ENCODE measurements at regions not wholly inside any gene's neighbourhood (a gene's known extent, or its start where the extent isn't known, plus 50 kb on each side); places are given as distances from the start of the nearest gene placed in this dataset.

DNA sequence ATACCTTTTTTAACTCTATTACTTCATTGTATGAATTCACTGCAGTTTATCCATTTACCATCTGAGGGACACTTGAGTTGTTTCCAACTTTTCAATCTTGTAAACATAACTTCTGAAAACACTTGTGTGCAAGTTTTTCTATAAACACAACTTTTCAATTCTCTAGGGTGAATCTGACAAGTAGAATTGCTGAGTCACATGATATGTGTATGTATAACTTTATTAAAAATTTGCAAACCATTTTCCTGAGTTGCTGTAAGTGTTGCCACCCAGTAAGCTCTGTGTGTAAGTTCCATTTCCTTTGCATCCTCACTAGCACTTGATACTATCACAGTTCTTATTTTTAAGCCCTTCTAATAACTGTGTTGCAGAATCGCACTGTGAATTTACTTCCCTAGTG is 1415.6 kb upstream of the ATXN8OS start:
- Histone ChIP-seq H3K9me3 (ENCODE audit: insufficient read depth, low read depth, low read length) (no peaks in the 10 kb centered on the region), H3K4me1 (ENCODE audit: insufficient read depth, low read length) (peaks cover 6% of the 10 kb centered on the region; the same call in 1 of the 2 replicates), H3K36me3 (ENCODE audit: insufficient read depth, low read depth, low read length) (no peaks in the 10 kb centered on the region), H3K27ac (ENCODE audit: low read length) (no peak overlapping the region), H3K9ac (ENCODE audit: low read depth, low read length) (no peak overlapping the region), H3K4me3 (ENCODE audit: low read length) (no peak overlapping the region), H3K27me3 (ENCODE audit: insufficient read depth, low read length) (no peaks in the 10 kb centered on the region)

DNA sequence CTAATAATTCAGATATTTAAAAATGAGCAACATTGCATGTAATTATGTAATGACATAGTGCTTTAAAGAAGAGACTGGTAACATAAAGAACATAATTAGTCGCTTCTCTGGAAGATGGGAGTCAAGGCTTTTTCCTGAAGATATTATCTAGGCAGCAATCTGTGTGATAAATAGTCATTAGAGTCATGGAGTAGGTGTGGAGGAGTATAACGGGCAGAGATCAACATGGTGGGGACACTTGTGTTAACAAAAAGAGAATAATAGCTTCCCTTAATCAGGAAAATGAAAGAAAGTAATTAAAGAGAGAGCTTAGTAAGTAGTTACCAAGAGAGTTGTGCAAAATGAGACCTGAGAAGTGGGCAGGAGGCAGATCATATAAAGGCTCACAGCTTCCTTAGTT is 1417.1 kb upstream of the ATXN8OS start:
- Histone ChIP-seq H3K4me1 (ENCODE audit: insufficient read depth, low read length) (peaks cover 6% of the 10 kb centered on the region; the same call in 1 of the 2 replicates), H3K36me3 (ENCODE audit: insufficient read depth, low read depth, low read length) (no peaks in the 10 kb centered on the region), H3K27ac (ENCODE audit: low read length) (no peak overlapping the region), H3K27me3 (ENCODE audit: insufficient read depth, low read length) (no peaks in the 10 kb centered on the region), H3K9ac (ENCODE audit: low read depth, low read length) (no peak overlapping the region), H3K9me3 (ENCODE audit: insufficient read depth, low read depth, low read length) (no peaks in the 10 kb centered on the region), H3K4me3 (ENCODE audit: low read length) (no peak overlapping the region)

DNA sequence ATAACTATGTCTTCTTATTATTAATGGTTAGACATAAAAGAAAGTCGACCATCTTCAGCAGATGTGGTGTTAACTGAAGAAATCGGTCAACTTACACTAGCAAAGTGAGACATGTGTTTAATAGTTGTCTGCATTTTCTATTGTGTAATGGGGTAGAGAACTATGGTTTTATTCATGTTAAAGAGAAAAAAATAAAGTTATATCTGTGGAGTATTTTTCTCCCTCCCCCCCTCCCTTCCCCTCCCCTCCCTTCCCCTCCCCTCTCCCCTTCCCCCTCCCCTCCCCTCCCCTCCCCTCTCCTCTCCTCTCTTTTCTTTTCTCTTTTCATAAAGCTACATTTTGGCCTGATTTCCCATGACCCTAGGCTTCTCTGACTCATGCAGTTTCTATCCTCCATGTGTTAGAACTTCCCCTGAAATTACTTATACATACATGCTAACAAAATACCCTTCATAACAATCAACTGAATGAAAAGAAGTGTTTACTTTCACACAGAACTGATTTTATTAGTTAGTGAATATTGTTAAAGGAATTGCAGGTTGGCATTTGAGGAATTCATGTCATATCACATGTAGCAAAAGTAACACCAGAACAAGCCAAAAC is 1431.0 kb upstream of the ATXN8OS start:
- Histone ChIP-seq H3K27me3 (ENCODE audit: insufficient read depth, low read length) (no peaks in the 10 kb centered on the region), H3K9me3 (ENCODE audit: insufficient read depth, low read depth, low read length) (no peaks in the 10 kb centered on the region), H3K36me3 (ENCODE audit: insufficient read depth, low read depth, low read length) (no peaks in the 10 kb centered on the region), H3K4me1 (ENCODE audit: insufficient read depth, low read length) (no peaks in the 10 kb centered on the region), H3K9ac (ENCODE audit: low read depth, low read length) (no peak overlapping the region), H3K4me3 (ENCODE audit: low read length) (no peak overlapping the region), H3K27ac (ENCODE audit: low read length) (no peak overlapping the region)

DNA sequence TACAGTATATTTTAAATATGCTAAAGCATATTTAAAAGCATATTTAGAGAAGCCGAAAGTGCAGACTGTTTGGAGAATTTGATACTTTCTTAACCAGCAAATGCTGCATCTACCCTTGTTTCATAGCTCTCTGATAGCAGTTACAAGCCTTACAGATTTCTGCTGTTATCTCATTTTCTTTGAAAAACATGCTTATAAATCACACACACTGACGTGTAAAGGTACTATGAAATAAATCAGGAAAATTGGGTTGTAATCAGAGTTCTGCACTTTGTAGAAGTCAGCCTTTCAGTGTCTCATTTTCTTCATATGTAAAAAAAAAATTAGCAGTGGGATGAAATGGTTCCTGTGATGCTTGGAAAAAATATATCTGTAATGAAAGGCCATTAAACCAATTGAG is 1432.4 kb upstream of the ATXN8OS start:
- Histone ChIP-seq H3K36me3 (ENCODE audit: insufficient read depth, low read depth, low read length) (no peaks in the 10 kb centered on the region), H3K9ac (ENCODE audit: low read depth, low read length) (no peak overlapping the region), H3K27me3 (ENCODE audit: insufficient read depth, low read length) (no peaks in the 10 kb centered on the region), H3K27ac (ENCODE audit: low read length) (no peak overlapping the region), H3K9me3 (ENCODE audit: insufficient read depth, low read depth, low read length) (no peaks in the 10 kb centered on the region), H3K4me1 (ENCODE audit: insufficient read depth, low read length) (no peaks in the 10 kb centered on the region), H3K4me3 (ENCODE audit: low read length) (no peak overlapping the region)

DNA sequence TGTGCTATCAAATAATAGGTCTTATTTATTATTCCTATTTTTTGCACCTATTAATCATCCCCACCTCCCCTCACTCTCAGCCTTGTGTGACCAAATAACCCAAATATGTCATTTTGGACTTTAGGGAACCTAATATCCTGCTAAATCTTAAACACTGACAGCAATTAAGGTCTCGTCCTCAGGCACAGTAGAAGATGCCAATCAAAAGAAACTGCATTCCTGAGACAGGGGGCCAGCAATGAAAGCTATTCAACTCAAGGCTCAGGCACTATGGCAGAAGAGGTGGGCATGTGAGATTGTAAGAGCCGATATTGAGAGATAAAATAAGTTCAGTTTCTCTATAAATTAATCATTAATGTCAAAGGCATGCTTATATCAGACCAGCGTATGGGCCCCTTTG is 1437.7 kb upstream of the PCDH9 start:
- no peaks in the 10 kb centered on the region for H3K4me1 ChIP-seq (ENCODE audit: insufficient read depth, low read length)
- H3K9ac ChIP-seq (ENCODE audit: low read depth, low read length): no peak overlapping the region
- no peaks in the 10 kb centered on the region for H3K27me3 ChIP-seq (ENCODE audit: insufficient read depth, low read length)
- H3K4me3 ChIP-seq (ENCODE audit: low read length): no peak overlapping the region
- H3K9me3 ChIP-seq (ENCODE audit: insufficient read depth, low read depth, low read length): no peaks in the 10 kb centered on the region
- H3K36me3 ChIP-seq (ENCODE audit: insufficient read depth, low read depth, low read length): no peaks in the 10 kb centered on the region
- H3K27ac ChIP-seq (ENCODE audit: low read length): no peak overlapping the region

DNA sequence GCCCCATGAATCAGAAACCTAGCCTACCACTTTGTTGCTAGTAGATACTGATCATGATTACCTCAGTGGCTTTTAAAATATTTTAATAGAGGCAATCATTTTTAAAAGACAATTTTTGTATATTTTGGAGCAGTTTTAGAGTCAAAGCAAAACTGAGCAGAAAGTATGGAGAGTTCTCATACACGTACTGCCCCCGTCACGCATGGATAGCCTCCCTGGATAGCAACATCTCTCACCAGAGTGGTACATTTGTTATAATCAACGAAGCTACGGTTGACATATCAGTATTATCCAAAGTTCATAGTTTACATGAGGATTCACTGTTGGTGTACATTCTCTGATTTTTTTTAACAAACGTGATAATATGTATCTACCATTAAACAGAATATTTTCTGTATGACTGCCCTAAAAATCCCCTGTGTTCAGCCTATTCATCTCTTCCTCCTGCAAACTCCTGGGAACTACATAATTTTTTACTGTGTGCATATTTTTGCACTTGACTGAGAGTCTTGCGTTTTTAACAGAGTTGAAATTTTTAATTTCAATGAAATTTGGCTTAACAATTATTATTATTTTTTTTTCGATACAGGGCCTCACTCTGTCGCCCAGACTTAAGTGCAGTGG is 1436.8 kb upstream of the PCDH9 start:
- Histone ChIP-seq H3K27me3 (ENCODE audit: insufficient read depth, low read length) (no peaks in the 10 kb centered on the region), H3K4me3 (ENCODE audit: low read length) (no peak overlapping the region), H3K9ac (ENCODE audit: low read depth, low read length) (no peak overlapping the region), H3K9me3 (ENCODE audit: insufficient read depth, low read depth, low read length) (no peaks in the 10 kb centered on the region), H3K36me3 (ENCODE audit: insufficient read depth, low read depth, low read length) (no peaks in the 10 kb centered on the region), H3K4me1 (ENCODE audit: insufficient read depth, low read length) (no peaks in the 10 kb centered on the region), H3K27ac (ENCODE audit: low read length) (no peak overlapping the region)

DNA sequence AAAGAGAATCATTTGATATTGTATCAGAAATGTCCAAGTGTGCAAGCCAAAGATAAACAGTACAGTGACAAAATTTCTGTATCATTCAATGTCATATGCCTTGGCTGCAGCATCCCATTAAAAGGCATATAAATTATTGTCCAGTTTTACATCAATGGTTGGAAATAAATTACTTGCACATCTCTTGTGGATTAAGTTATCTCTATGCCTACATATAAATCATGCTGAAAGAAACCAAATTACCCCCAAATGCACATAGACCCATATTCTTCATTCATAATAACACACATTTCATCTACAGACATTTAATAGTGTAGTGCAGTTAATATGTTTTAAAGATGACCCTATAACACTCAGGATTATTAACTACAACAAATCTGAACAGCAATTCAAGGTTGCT is 1415.7 kb upstream of the PCDH9 start:
- no peaks in the 10 kb centered on the region for H3K36me3 ChIP-seq (ENCODE audit: insufficient read depth, low read depth, low read length)

DNA sequence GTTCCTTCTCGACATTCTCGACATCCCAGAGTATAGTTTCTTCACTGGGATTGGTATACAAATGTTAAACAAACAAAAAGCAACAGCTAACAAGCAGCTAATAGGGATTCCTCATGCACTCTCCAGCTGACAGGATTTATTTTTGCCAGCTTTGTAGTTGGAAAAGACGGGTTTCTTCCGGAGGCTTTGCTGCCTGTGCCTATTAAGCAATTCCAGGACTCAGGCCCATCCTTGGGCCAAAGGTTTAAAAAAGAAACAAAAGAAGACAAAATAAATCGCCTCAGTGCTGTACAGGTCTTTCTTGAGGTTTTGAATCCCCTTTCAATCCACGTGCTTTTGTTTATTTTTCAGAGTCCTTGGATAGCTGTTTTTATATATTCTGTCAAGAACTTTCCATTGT is 1414.5 kb upstream of the PCDH9 start:
- no peaks in the 10 kb centered on the region for H3K4me1 ChIP-seq (ENCODE audit: insufficient read depth, low read length)

More for the DNA sequence above, 1415.7 kb upstream of the PCDH9 start:
- Histone ChIP-seq H3K4me1 (ENCODE audit: insufficient read depth, low read length) (no peaks in the 10 kb centered on the region; the same call in 1 of the 2 replicates), H3K27me3 (ENCODE audit: insufficient read depth, low read length) (no peaks in the 10 kb centered on the region), H3K4me3 (ENCODE audit: low read length) (no peak overlapping the region), H3K27ac (ENCODE audit: low read length) (no peak overlapping the region), H3K9ac (ENCODE audit: low read depth, low read length) (no peak overlapping the region), H3K9me3 (ENCODE audit: insufficient read depth, low read depth, low read length) (no peaks in the 10 kb centered on the region)

DNA sequence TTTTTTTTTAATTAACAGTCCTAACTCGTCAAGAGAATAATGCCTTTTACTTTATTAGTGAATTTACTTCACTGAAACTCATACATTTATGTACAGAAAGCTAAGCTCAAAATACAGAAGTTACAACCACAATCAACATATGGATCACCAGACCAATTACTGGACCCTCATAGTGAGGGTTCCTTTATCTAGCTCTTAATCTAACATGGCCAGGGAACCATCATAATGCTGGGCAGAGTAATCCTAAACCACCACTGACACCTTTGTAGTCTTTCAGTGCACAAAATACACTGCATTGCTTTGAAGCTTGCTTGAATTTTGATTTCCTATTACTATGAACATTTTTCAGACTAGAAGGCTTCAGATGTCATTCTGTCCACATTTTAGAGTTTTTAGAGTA is 1406.6 kb upstream of the PCDH9 start:
- no peaks in the 10 kb centered on the region for H3K36me3 ChIP-seq (ENCODE audit: insufficient read depth, low read depth, low read length)
- no peak overlapping the region for H3K27ac ChIP-seq (ENCODE audit: low read length)
- H3K9me3 ChIP-seq (ENCODE audit: insufficient read depth, low read depth, low read length): no peaks in the 10 kb centered on the region
- no peaks in the 10 kb centered on the region for H3K27me3 ChIP-seq (ENCODE audit: insufficient read depth, low read length)
- no peak overlapping the region for H3K9ac ChIP-seq (ENCODE audit: low read depth, low read length)
- H3K4me3 ChIP-seq (ENCODE audit: low read length): no peak overlapping the region
- H3K4me1 ChIP-seq (ENCODE audit: insufficient read depth, low read length): no peaks in the 10 kb centered on the region

More for the DNA sequence above, 1414.5 kb upstream of the PCDH9 start:
- no peak overlapping the region for H3K4me3 ChIP-seq (ENCODE audit: low read length)
- no peaks in the 10 kb centered on the region for H3K36me3 ChIP-seq (ENCODE audit: insufficient read depth, low read depth, low read length)
- H3K27ac ChIP-seq (ENCODE audit: low read length): no peak overlapping the region
- no peaks in the 10 kb centered on the region for H3K9me3 ChIP-seq (ENCODE audit: insufficient read depth, low read depth, low read length)
- no peak overlapping the region for H3K9ac ChIP-seq (ENCODE audit: low read depth, low read length)
- H3K27me3 ChIP-seq (ENCODE audit: insufficient read depth, low read length): no peaks in the 10 kb centered on the region

DNA sequence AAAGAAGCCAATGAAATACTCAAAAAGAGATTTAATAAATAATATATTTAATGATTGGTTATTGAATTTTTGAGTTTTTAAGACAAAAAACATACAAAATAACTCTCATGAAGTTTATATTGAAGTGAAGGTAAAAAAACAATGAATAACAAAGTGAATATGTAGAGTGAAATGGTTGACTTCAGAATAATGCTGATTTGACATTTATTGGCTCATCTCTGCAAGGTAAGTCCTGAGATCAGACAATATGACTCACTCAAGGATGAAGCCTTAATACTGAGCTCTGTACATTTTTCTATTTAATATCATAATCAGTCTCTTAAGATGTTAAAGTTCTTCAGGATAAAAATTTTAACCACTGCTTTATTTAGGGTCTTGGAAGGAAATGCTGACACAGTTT is 1398.9 kb upstream of the PCDH9 start:
- Histone ChIP-seq H3K4me3 (ENCODE audit: low read length) (no peak overlapping the region), H3K36me3 (ENCODE audit: insufficient read depth, low read depth, low read length) (no peaks in the 10 kb centered on the region), H3K27ac (ENCODE audit: low read length) (no peak overlapping the region), H3K9me3 (ENCODE audit: insufficient read depth, low read depth, low read length) (no peaks in the 10 kb centered on the region), H3K4me1 (ENCODE audit: insufficient read depth, low read length) (no peaks in the 10 kb centered on the region), H3K27me3 (ENCODE audit: insufficient read depth, low read length) (no peaks in the 10 kb centered on the region), H3K9ac (ENCODE audit: low read depth, low read length) (no peak overlapping the region)

DNA sequence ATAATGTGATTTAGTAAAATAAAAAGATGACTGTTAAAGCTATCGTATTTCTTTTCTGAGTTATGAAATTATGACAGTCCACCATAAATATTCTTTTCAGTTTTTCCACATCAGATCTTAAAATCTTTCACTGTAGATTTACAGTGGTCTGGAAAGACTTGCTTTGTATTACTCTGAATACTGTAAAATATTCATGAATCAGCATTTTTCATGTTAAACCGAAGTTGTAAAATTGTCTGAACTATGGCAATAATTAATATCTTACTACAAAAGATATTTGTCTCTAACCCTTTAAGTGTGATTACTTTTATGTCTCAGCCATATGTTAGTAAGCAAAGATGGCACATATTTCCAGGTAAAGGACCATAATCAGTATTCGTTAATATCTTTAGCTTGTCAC is 1397.2 kb upstream of the PCDH9 start:
- Histone ChIP-seq H3K4me1 (ENCODE audit: insufficient read depth, low read length) (no peaks in the 10 kb centered on the region), H3K27me3 (ENCODE audit: insufficient read depth, low read length) (no peaks in the 10 kb centered on the region), H3K9me3 (ENCODE audit: insufficient read depth, low read depth, low read length) (no peaks in the 10 kb centered on the region), H3K4me3 (ENCODE audit: low read length) (no peak overlapping the region), H3K9ac (ENCODE audit: low read depth, low read length) (no peak overlapping the region), H3K27ac (ENCODE audit: low read length) (no peak overlapping the region), H3K36me3 (ENCODE audit: insufficient read depth, low read depth, low read length) (no peaks in the 10 kb centered on the region)

DNA sequence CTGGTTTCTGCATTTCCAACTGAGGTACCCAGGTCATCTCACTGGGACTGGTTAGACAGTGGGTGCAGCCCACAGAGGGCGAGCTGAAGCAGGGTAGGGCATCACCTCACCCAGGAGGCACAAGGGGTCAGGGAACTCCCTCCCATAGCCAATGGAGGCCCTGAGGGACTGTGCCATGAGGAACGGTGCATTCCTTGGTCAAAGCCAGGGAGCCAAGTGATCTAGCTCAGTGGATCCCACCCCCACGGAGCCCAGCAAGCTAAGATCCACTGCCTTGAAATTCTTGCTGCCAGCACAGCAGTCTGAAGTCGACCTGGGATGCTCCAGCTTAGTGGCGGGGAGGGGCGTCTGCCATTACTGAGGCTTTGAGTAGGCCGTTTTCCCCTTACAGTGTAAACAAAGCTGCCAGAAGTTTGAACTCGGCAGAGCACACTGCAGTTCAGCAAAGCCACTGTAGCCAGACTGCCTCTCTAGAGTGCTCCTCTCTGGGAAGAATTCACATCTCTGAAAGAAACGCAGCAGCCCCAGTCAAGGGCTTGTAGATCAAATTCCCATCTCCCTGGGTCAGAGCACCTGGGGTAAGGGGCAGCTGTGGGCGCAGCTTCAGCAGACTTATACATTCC is 1386.6 kb upstream of the PCDH9 start:
- H3K36me3 ChIP-seq (ENCODE audit: insufficient read depth, low read depth, low read length): no peaks in the 10 kb centered on the region
- no peaks in the 10 kb centered on the region for H3K27me3 ChIP-seq (ENCODE audit: insufficient read depth, low read length)
- no peaks in the 10 kb centered on the region for H3K9me3 ChIP-seq (ENCODE audit: insufficient read depth, low read depth, low read length)
- H3K4me1 ChIP-seq (ENCODE audit: insufficient read depth, low read length): no peaks in the 10 kb centered on the region
- no peak overlapping the region for H3K27ac ChIP-seq (ENCODE audit: low read length)
- no peak overlapping the region for H3K9ac ChIP-seq (ENCODE audit: low read depth, low read length)
- no peak overlapping the region for H3K4me3 ChIP-seq (ENCODE audit: low read length)
